HT1080 (cell line): ENCODE measurements at regions not wholly inside any gene's neighbourhood (a gene's known extent, or its start where the extent isn't known, plus 50 kb on each side); places are given as distances from the start of the nearest gene placed in this dataset.
A peak's percentile ranks its signal among the peaks of the same experiment; 100 is the strongest.

Experiments
- DNase-seq: peaks from one replicate; pipeline ENCODE4 v3.0.0-alpha.2; 2015; ENCODE audit warnings: low read depth

- peak; percentile 50 for DNase-seq
Measured at GRCh38 chr10:58932577-58933314, 243.7 kb upstream of the PHYHIPL start.

GRCh38 chr10:58936364-58936763, 240.1 kb upstream of the PHYHIPL start:
- DNase-seq, result no peak

- DNase-seq, result no peak
Measured at GRCh38 chr10:58937423-58937822, 239.0 kb upstream of the PHYHIPL start.

- DNase-seq, result no peak
Measured at GRCh38 chr10:58942724-58943123, 233.7 kb upstream of the PHYHIPL start.

- DNase-seq, result peak; percentile 21
Measured at GRCh38 chr10:58943256-58943890, 233.1 kb upstream of the PHYHIPL start.

GRCh38 chr10:58943960-58944359, 232.5 kb upstream of the PHYHIPL start:
- no peak for DNase-seq

GRCh38 chr10:58948303-58948702, 228.1 kb upstream of the PHYHIPL start:
- no peak for DNase-seq

GRCh38 chr10:58950618-58951017, 225.8 kb upstream of the PHYHIPL start:
- peak; percentile 52 for DNase-seq

GRCh38 chr10:58951087-58951486, 225.4 kb upstream of the PHYHIPL start:
- no peak for DNase-seq

GRCh38 chr10:58951746-58952145, 224.7 kb upstream of the PHYHIPL start:
- DNase-seq, result no peak

- no peak for DNase-seq
Measured at GRCh38 chr10:58952162-58952601, 224.3 kb upstream of the PHYHIPL start.

- peak; percentile 50 for DNase-seq
Measured at GRCh38 chr10:58952747-58953466, 223.5 kb upstream of the PHYHIPL start.

- DNase-seq, result no peak
Measured at GRCh38 chr10:58954178-58954577, 222.3 kb upstream of the PHYHIPL start.

GRCh38 chr10:58955615-58956014, 220.8 kb upstream of the PHYHIPL start:
- no peak for DNase-seq

- DNase-seq, result peak; percentile 75
Measured at GRCh38 chr10:58956926-58957325, 219.5 kb upstream of the PHYHIPL start.

- no peak for DNase-seq
Measured at GRCh38 chr10:58957517-58957916, 218.9 kb upstream of the PHYHIPL start.

GRCh38 chr10:58963101-58963534, 213.3 kb upstream of the PHYHIPL start:
- DNase-seq, result no peak

- no peak for DNase-seq
Measured at GRCh38 chr10:58963723-58964124, 212.7 kb upstream of the PHYHIPL start.

- no peak for DNase-seq
Measured at GRCh38 chr10:58965855-58966254, 210.6 kb upstream of the PHYHIPL start.

GRCh38 chr10:58967551-58968388, 208.7 kb upstream of the PHYHIPL start:
- DNase-seq, result peak; percentile 24

GRCh38 chr10:58968389-58968755, 208.1 kb upstream of the PHYHIPL start:
- DNase-seq, result no peak
